Body of pancreas (tissue), 4 donors: ENCODE measurements at regions not wholly inside any gene's neighbourhood (a gene's known extent, or its start where the extent isn't known, plus 50 kb on each side); places are given as distances from the start of the nearest gene placed in this dataset.

Experiments
- CTCF ChIP-seq, 7 experiments: fragments of 450-650 bp in 4 of 7; fragments of 200-600 bp in 3 of 7; sonication (generic) in 3 of 7; IDR thresholded peaks; one replicate each; pipeline ENCODE4 v1.5.1; 2016 to 2019; ENCODE audit warnings: antibody characterized with exemption in 7 of 7
- POLR2A ChIP-seq, 3 donors: fragments of 450-650 bp; IDR thresholded peaks; one replicate each; pipeline ENCODE4 v1.6.1; 2016; ENCODE audit warnings: antibody characterized with exemption in 3 of 3, mild to moderate bottlenecking in 2 of 3

- no peak for TF ChIP-seq POLR2A (IDR thresholded peaks at IDR 0.05)
- no peak for TF ChIP-seq CTCF (IDR thresholded peaks at IDR 0.05)
These were observed 471.5 kb upstream of the AGTR1 start for GRCh38 chr3:148226246-148226645.
